GM21529 (cell line): ENCODE measurements at regions not wholly inside any gene's neighbourhood (a gene's known extent, or its start where the extent isn't known, plus 50 kb on each side); places are given as distances from the start of the nearest gene placed in this dataset.
"Not testable (repeated sequence)": the region's sequence is repeated elsewhere in the genome, so short reads cannot be mapped to it uniquely, and the experiment has no call there.

Experiments used
- ATAC-seq: cut with Tn5 transposase; IDR thresholded peaks from one replicate; pipeline ENCODE4 v1.9.1; 2021; ENCODE audit not compliant: unreplicated experiment

GRCh38 chr3:26114851-26115250 lies 325.0 kb downstream of the OXSM start:
- ATAC-seq: no peak

- peak; percentile 66 for ATAC-seq
Measured at GRCh38 chr3:26118165-26118564, 328.3 kb downstream of the OXSM start.

- ATAC-seq: no peak
Measured at GRCh38 chr3:26132942-26133341, 343.1 kb downstream of the OXSM start.

GRCh38 chr3:26141296-26141695 lies 351.4 kb downstream of the OXSM start:
- no peak for ATAC-seq

- no peak for ATAC-seq
Measured at GRCh38 chr3:26145769-26146168, 355.9 kb downstream of the OXSM start.

GRCh38 chr3:26157428-26157827 lies 367.5 kb downstream of the OXSM start:
- not testable (repeated sequence) for ATAC-seq

- no peak for ATAC-seq
Measured at GRCh38 chr3:26171006-26171405, 381.1 kb downstream of the OXSM start.

- no peak for ATAC-seq
Measured at GRCh38 chr3:26191556-26191955, 401.7 kb downstream of the OXSM start.

- no peak for ATAC-seq
Measured at GRCh38 chr3:26193558-26193957, 403.7 kb downstream of the OXSM start.

- ATAC-seq: no peak
Measured at GRCh38 chr3:26196781-26197180, 406.9 kb downstream of the OXSM start.

GRCh38 chr3:26198609-26199008 lies 408.7 kb downstream of the OXSM start:
- no peak for ATAC-seq

- no peak for ATAC-seq
Measured at GRCh38 chr3:26202169-26202568, 412.3 kb downstream of the OXSM start.

- ATAC-seq: no peak
Measured at GRCh38 chr3:26205475-26205874, 415.6 kb downstream of the OXSM start.

GRCh38 chr3:26208201-26208600 lies 414.4 kb upstream of the LRRC3B start:
- no peak for ATAC-seq

- ATAC-seq: no peak
Measured at GRCh38 chr3:26229801-26230200, 392.8 kb upstream of the LRRC3B start.

- no peak for ATAC-seq
Measured at GRCh38 chr3:26233374-26233773, 389.2 kb upstream of the LRRC3B start.

- ATAC-seq: no peak
Measured at GRCh38 chr3:26236531-26236930, 386.0 kb upstream of the LRRC3B start.

- no peak for ATAC-seq
Measured at GRCh38 chr3:26237036-26237682, 385.4 kb upstream of the LRRC3B start.

- not testable (repeated sequence) for ATAC-seq
Measured at GRCh38 chr3:26244586-26244985, 378.0 kb upstream of the LRRC3B start.

- no peak for ATAC-seq
Measured at GRCh38 chr3:26245236-26245635, 377.3 kb upstream of the LRRC3B start.

- ATAC-seq: no peak
Measured at GRCh38 chr3:26246901-26247300, 375.7 kb upstream of the LRRC3B start.

GRCh38 chr3:26247712-26248111 lies 374.9 kb upstream of the LRRC3B start:
- ATAC-seq: no peak

GRCh38 chr3:26252001-26252400 lies 370.6 kb upstream of the LRRC3B start:
- ATAC-seq: no peak
